ENCODE measurements at regions not wholly inside any gene's neighbourhood (a gene's known extent, or its start where the extent isn't known, plus 50 kb on each side); places are given as distances from the start of the nearest gene placed in this dataset.

GRCh38 chr12:126747530-126748149 lies 1519.3 kb upstream of the TMEM132C start:
- peak in 4 of 6 experiments; percentile 6 to 56 (median 12) for DNase-seq

DNA sequence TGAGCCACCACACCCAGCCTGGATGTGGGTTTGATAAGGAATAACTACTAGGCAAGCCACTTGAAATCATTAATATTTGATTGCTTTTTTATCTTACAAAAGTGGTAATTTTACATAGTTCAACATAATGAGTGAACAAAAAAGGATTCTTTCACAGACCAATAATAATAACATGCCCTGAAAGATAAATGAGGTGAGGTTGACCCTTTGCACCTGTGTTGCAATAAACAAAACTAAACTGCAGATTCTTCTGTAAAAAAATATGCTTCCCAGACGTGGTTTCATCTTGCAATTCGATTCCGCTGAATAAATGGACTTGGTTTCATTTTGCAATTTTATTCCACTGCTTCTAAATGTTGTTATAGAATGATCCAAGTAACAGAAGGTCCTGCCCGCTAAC lies 1514.9 kb upstream of the TMEM132C start:
- DNase-seq: no peak

DNA sequence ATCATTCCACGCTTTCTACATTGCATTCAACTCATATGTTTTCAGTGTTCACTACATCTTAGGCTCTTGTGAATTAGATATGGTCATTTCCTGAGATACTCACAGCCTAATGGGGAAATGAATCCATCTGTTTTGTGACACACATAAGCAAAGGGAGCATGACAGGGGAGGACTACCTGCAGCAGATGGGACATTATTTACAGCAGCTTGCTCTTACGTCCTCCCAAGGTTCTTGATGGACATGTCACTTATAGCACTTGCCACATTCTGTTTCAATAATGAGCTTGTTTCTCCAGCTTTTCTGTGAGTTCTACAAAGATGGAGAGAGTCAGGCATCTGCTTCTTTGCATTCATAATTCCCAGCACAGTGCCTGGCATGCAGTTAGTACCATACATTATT lies 1509.6 kb upstream of the TMEM132C start:
- DNase-seq: no peak

- DNase-seq: no peak
Observed at GRCh38 chr12:126760092-126760491, 1506.9 kb upstream of the TMEM132C start.

- no peak for DNase-seq
Observed at GRCh38 chr12:126761420-126761819, 1505.5 kb upstream of the TMEM132C start.

- DNase-seq: no peak
Observed at GRCh38 chr12:126762150-126762549, 1504.8 kb upstream of the TMEM132C start.

DNA sequence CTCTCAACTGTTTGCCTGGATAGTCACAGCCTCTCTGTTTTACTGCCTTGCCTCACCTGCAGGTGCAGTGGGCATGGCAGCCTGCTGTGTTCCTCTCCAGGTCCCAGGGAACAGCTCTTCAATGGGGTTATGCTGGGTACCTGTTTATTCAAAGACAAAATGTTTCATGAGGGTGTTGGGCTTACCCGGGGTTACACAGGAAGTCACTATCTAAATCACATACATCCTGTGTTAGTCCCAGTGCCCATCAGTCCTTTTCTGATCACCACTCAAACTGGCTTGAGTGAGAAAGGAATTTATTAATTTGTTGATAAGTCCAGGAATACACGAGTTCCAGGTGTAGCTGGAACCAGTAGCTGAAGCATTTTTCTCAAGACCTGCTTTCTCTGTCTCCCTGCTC lies 1503.6 kb upstream of the TMEM132C start:
- no peak for DNase-seq

DNA sequence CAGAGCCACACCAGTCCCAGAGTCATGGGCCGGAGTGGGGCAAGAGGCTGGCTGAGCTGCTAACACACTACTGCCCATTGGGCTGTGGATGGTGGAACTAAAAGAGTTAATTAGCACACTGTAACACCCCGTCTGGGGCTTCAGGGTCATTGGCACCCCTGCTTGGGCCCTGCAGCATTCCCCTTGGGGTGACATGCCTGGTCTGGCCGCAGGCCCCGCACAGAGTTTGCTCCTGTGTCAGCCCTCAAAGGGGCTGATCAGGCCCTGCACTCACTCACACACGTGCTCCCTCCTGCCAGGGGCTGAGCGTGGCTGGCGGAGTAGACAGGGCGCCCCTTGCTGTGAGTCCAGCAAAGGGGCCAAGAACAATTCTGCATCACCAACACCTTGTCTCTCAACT lies 1499.6 kb upstream of the TMEM132C start:
- no peak for DNase-seq

- DNase-seq: peak in 1 of 6 experiments; percentile 7
Observed at GRCh38 chr12:126768517-126768916, 1498.5 kb upstream of the TMEM132C start.

- no peak for DNase-seq
Observed at GRCh38 chr12:126770188-126770587, 1496.8 kb upstream of the TMEM132C start.

GRCh38 chr12:126772171-126772864 lies 1494.7 kb upstream of the TMEM132C start:
- DNase-seq: no peak

GRCh38 chr12:126773012-126773411 lies 1494.0 kb upstream of the TMEM132C start:
- no peak for DNase-seq

GRCh38 chr12:126773491-126773890 lies 1493.5 kb upstream of the TMEM132C start:
- no peak for DNase-seq

DNA sequence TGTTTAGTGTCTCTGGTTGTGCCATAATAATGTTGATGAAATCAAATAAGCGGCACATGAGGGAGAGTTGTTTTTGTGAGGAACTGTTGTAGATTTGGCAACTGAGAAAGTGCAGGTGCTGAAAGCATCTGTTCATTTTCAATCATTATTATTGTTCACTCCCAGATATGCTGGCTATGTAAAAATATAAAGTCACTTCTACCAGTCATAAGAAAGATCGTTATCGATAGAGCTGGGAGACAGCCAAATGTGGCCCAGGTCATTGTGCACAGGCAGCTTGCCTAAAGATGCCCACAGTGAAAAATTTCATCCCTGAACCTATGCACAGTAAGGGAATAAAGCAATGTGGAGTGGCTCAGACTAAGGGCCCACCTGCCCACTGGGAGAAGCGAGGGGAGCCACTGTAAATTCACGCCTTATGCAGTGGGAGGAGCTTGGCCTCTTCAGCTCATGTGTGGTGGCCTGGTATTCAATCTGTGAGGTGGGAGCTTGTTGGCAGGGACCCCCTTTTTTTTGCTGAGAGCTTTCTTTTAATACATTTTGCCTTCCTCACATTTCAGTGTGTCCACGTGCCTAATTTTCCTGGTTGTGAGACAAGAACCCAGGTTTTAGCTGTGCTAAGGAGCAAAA lies 1490.8 kb upstream of the TMEM132C start:
- no peak for DNase-seq

DNA sequence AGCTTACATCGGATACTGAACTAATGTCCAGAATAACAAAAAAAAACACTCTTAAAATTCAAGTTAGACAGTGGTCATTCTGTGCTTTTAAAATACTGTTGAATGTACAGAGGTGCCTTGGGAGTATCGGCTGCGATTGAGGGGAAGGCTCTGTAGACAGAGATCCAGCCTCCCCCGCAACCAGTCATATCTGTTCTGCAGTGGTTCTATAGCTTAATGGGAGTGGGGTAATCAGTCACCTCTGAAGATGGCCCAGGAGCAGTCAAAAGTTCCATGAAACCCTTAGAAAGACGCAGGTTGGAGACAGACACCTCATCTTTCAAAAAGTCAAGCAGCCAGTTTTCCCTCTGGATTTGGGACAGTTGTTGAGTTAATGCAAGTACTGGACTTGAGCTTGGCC lies 1486.6 kb upstream of the TMEM132C start:
- DNase-seq: no peak

- DNase-seq: no peak
Observed at GRCh38 chr12:126781593-126781992, 1485.4 kb upstream of the TMEM132C start.

GRCh38 chr12:126782083-126782482 lies 1484.9 kb upstream of the TMEM132C start:
- DNase-seq: no peak

DNA sequence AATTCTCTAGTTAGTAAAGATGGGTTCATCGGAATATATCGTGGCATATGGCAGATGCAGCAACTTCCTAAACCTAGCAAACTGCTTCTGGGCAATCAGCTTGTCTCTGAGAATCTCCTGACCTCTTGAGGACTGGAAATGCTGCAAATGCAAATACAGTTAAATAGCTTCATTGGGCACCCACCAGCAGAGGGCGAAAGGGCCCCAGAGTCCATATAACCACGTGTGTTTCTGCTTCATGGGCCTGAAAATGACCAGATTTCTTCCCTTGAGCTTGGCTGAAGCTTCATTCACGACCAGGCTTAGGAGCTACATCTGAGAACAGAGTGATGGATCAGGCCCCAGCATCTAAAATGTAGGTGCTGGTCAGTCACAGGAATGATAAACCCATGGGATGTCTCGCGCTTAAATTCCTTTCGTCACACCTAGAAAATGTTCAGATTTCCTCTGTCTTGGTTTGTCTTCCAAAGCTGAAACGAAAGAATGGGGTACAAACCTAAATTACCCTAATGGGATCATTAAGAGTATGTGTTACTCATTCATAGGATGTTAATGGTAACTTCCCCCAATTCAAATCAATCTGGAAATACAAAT lies 1482.5 kb upstream of the TMEM132C start:
- no peak for DNase-seq

DNA sequence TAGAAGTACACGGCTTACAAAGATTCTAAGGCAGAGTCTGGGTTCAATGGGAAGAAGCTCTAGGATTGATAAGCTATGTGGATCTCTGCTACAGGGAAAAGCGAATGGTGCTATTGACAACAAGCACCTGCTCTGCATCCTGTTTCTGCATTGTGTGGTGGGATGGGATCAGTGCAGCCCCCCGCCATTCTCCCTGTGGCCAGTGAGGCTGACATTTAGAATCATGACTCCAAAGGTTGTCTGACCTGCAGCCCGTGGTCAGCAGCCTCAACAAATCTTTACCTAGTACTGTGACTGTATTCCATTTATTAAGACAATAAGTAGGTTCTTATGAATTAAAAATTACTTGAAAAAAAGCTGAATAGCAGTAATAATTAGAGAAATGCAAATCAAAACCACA lies 1477.0 kb upstream of the TMEM132C start:
- DNase-seq: no peak

DNA sequence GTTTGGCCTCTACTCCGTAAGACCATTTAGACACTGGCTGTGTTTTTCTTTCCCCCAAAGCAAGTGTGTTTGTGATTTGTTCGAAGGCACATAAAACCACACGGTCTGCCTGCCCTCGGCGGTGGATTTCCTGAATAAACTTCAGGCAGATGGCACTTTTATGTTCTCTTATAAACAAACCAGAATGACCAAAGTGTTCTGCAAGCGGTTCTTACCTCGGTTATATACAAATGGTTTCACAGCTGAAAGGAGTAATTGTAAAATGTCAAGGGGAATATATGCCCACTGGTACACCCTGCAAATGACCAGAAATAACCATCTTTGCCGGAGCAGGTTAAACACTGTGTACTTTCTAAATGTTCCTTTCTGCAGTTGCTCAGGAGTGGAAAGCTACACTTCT lies 1475.8 kb upstream of the TMEM132C start:
- DNase-seq: no peak

DNA sequence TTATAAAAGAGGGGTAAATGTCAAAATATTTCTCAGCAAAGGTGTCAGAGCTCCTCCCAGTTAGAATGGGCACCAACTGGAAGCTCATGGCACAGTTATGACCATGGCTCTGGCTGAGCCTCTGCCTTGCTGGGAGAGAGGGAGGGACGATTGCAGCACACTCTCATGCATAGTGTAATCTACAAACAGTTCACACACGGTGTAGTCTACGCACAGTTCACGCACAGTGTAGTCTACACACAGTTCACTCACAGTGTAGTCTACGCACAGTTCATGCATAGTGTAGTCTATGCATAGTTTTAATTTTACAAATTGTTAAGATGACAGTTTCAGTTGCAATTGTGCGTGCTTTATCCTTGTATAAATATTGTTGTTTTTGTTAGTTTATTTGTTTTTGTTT lies 1474.6 kb upstream of the TMEM132C start:
- no peak for DNase-seq

- DNase-seq: no peak
Observed at GRCh38 chr12:126797525-126797924, 1469.4 kb upstream of the TMEM132C start.

DNA sequence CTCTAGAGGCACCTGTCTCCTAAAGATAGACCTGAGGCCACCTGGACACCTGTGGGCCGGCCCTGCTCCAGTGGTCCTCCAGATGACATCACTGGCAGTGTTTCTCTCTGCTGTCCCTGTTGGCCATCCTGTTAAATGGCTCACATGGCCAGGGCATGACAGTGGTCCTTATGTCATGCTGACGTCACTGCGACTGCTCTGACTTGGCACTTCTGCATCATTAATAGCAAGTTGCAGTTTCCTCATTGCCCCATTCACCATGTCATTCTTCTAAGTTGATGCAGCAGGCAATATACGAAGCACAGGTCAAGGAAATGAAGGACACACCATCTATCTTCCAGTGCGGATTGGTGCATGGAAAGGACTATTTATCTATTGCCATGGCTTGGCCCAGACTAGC lies 1468.5 kb upstream of the TMEM132C start:
- no peak for DNase-seq

DNA sequence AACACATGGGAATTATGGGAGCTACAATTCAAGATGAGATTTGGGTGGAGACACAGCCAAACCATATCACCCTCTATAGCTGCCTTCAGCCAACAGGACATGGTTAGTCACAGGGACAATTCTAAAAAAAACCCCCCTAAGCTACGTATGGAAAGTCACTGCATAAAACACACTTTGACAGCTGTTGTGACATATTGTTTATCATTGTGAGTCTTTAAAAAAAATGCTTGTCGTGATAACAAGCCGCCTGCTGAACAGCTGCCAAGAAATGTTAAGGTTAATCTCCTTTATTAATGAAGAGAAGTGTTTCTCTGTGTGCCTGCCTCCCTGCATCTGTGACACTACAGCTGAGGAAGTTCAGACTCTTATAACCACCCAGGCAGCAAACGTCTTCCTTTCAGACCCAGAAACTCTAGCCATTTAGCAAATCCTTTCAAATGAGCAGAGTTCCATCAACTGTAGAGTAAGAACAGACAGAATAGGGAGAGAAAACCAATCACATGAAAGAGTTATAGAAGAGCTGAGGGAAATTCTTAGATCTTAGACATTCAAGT lies 1459.6 kb upstream of the TMEM132C start:
- no peak for DNase-seq
